Activated CD4-positive, alpha-beta T cell treated with anti-CD3 and anti-CD28 coated beads, Interleukin-2, amount 50 U/mL, for 4 hours (primary cell): ENCODE measurements at regions not wholly inside any gene's neighbourhood (a gene's known extent, or its start where the extent isn't known, plus 50 kb on each side); places are given as distances from the start of the nearest gene placed in this dataset.
A peak's percentile ranks its signal among the peaks of the same experiment; 100 is the strongest.

ENCODE experiments used
- DNase-seq, 2 experiments: peaks; one replicate each; pipeline ENCODE4 v3.0.0-alpha.2; 2020

DNA sequence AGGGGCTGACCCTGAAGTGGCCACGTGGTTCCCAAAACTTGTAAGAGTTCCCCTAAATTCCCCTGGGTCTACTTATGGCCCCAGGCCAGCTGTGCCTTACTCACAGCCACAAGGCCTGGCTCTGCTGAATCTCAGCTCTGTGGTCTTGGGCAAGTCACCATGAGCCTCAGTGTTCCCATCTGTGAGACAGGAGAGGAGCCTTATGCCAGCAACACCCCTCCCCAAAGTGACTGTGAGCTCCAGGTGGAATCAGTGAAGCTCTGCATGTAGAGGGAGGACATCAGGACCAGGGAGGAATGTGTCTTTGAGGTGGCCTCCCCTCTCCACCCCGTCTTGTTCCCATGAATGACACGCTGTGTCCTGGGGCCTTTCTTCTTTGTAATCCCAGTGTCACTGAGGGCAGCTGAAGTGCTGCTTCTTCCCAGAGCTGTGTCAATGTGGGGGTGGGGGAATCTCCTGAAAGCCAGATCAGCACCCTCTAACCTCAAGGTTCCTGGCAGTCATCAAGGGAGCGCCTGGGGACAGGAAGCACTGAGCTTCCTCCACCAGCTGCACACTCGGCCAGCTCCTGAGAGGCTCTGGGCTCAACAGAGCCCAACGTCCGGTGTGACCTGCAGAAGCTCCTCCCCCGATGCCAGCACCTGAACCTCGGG is 258.9 kb downstream of the UACA start:
- no peak for DNase-seq

DNA sequence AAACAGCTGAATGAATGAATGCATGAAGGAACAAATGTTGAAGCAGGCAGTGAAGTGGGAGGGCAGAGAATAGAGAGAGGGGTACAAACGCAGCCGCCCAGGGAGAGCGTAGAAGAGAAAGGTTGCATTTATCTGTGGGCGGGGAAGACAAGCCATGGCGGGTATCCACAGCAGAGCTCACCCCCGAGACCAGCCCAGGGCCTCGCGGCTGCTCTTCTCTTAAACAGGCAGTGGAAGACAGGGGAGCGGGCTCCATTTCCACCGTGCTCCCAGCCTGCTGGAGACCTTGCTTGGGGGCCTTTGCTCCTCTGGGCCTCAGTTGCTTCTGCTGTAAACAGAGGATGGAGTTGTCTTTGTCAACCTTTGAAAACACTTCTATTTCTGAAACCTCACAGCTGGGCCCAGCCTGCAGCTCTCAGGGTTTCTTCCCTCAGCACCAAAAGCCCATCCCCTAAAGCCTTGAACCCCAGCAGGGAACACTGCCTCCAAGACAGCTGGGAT is 259.5 kb downstream of the UACA start:
- no peak for DNase-seq

DNA sequence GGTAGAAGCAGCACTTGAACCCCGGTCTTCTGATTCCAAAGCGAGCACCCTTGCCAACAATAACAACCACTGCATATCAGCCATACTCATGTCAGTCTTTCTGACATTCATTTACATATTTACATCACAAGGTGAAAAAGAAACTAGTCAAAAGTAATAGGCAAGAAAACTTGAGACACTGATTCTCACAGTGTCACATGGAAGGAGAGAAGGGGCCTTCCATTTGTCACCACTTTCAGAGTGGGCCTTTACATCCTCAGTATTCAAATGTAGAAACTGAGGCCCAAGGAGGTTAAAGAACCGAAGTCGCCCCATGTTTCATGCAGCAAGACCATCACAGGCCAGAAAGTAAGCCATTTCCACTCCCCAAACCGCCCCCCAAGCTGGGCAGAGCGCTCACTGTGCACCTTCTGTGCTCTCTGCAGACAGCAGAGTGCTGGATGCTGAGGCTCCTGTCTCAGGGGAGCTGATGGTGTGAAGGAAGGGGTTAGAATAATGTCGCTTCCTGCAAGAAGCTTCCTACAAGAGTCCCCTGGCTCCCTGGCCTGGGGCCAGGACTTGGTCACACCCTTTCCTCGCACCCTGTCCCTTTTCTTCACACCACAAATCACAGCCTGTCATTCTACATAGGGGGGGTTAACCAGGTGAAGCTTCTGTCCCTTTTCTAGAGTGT is 260.1 kb downstream of the UACA start:
- DNase-seq, result no peak

- DNase-seq, result no peak
These were observed 260.8 kb downstream of the UACA start for GRCh38 chr15:70502529-70502928.

- DNase-seq, result no peak
These were observed 261.5 kb downstream of the UACA start for GRCh38 chr15:70501849-70502248.

DNA sequence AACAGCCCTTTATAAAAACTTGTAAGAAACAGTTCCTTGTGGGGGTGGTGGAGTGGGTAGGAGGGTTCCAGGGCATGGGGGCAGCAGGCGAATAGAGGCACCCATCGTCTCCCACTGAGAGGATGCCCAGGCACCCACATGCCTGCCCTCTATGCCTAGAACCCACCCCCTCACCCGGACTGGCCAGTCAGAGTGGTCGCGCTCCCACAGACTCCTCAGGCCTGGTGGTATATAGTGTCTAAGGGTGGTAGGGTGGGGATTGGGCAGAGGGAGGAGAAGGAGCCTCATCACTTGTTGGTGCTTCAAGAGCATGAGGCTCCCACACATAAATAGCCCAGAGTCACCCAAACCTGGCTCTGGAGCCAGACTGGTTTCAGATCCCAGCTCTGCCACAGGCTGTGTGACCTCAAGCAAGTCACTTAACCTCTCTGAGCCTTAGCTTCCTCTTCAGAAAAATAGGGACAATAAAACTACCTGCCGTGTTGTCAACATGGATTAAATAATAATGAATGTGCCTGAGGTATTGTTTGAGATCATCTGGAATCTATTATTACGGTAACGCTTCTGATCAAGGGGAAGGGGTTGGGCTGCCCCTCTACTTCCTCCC is 262.1 kb downstream of the UACA start:
- no peak for DNase-seq

GRCh38 chr15:70499791-70500190 is 263.6 kb downstream of the UACA start:
- DNase-seq, result no peak

DNA sequence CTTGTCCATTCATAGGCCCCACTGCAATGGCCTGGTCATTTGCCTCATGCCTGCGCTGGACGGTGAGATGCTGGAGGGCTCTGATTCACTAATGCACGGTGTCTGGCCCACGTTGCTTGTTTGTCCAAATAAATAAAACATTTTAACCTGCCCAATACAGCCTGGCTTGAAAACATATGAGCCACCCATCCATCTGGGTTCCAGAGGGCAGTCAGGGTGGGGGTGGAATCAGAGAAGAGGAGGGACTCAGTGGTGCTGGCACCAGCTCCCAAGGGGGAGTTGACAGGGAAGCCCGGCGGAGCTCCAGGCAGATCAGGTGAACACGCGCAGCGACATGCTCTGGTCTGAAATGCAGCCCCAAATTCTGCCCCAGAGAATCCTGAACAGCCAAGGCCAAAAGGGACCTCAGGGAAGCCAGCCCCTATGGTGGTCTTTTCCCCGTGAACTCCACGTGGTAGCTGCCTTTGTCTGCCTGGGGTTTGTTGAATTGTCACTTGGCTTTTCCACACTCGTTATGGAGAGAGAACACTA is 265.2 kb downstream of the UACA start:
- no peak for DNase-seq

GRCh38 chr15:70497661-70498060 is 265.7 kb downstream of the UACA start:
- no peak for DNase-seq

DNA sequence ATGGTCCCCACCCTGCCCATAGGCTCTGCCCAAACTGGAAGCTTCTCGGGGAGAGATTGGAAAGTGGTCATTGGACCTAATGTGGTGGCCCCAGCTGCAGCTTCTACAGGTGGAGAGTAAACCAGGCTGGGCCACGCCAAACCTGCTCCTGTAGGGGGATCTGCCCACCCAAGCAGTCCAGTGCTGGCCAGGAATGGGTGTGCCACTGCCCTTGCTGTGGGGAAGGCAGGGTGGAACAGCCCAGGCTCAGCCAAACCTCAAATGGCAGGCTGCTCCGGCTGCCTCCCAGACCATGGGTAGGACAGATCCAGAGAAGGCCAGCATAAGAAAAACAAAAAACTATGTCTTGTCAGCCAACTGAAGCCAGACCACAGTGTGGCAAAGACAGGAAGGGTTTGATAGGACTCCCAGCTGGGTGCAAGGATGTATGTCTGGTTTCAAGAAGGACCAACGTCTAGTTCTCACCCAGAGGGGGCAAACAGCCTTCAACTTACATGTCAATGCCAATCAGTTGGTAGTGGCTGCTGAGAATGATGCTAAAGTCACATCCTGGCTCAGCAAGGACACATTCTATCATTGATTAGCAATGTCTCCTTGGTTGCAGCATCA is 267.3 kb downstream of the UACA start:
- DNase-seq, result no peak

- no peak for DNase-seq
These were observed 268.3 kb downstream of the UACA start for GRCh38 chr15:70494852-70495571.

- DNase-seq, result no peak
These were observed 268.9 kb downstream of the UACA start for GRCh38 chr15:70494517-70494851.

GRCh38 chr15:70493787-70494516 is 269.4 kb downstream of the UACA start:
- no peak for DNase-seq

DNA sequence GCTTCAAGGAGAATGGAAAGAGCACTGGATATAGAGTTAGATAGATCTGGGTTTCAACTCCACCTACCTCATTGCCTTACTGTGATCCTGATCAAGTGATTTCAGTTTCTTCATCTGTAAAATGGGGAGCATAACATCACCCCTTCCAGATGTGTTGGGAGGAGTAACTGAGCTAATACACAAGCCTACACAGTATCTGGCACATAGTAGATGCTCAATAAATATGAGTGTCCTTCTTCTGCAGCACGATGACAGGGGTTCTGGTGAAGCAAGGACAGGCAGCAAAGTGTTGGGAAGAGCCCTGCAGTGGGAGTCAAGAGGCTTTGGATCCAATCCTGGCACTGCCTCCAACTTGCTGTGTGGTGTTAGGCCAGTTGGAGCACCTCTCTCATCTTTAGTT is 270.0 kb downstream of the UACA start:
- no peak for DNase-seq

DNA sequence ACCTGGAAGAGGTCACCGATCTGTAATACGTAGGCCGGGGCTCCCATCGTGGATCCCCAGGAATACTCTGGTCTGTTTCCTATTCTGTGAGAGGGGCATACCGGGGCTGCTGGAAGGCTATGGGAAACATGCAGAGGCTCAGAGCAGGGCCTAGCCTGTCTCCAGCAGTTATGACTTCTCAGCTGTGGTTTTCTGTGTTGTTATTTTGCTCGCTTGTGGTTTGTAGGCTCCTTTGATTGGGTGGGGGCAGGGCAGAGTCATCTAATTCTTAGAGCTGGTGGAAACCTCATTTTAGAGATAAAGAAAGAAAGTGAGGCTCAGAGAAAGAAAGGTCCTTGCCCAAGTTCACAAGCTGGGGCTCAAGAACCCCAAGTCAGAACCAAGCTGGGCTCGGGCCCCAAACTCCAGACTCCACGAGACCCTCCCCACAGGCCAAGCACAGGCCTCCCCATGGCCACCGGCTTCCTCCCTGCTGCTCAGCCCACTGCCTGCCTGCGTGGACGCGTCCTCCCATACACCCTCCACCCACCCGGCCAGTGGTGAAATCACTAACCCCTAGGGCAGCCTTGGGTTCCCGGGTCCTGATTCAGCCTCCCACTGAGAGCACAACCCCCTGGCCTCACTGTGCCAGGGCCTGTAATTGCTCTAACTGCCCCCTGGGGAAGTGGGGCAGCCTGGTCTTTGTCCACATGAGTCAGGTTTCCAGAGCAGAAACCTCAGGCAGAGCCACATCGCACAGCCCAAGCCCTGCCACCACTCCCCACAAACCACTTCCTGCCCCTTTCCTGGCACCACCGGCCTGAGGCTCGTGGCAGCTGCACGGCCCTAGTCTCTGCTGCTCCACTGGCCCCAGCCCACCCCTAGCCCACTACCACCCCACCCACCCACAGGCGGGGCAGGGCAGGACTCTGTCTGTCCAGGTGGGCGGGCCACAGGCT is 270.8 kb downstream of the UACA start:
- DNase-seq, result peak; percentile 81

DNA sequence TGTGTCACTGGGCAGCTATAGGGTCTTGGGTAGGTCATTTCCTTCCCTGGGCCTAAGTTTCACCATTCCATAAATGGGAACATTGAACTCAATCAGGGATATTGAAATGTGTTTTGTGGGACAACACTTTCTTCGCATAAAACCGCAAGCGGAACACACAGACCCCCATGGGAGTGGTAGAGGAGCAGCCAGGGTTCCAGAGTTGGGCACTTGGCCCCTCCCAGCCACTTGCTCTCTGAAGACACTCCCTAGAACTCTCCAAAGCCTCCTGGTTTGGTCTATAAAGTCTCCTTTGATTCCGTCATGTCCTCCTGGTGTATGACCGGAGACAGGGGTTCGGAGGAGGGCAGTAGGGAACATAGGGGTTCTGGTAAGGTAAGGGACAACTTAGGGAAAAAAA is 271.7 kb downstream of the UACA start:
- no peak for DNase-seq

DNA sequence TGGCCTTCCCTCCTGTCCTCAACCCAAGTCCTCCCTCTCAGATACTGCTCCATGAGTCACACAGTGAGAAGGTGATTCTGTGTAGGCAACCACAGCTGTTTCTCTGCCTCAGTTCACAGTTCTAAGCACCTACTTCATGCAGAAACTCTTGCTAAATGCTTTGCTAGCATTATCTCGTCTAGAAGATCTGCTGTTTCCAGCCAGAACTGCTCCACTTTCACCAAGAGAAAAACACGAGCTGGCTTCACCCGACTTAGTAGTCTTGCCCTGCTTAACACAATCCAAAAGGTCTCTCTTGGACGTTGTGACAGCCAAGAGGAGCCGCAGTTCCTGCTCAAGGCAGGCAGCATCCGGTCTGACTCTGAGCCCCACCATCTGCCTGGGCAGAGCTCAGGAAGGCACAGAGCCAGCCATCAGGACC is 272.1 kb downstream of the UACA start:
- no peak for DNase-seq

GRCh38 chr15:70490838-70491155 is 272.6 kb downstream of the UACA start:
- no peak for DNase-seq

DNA sequence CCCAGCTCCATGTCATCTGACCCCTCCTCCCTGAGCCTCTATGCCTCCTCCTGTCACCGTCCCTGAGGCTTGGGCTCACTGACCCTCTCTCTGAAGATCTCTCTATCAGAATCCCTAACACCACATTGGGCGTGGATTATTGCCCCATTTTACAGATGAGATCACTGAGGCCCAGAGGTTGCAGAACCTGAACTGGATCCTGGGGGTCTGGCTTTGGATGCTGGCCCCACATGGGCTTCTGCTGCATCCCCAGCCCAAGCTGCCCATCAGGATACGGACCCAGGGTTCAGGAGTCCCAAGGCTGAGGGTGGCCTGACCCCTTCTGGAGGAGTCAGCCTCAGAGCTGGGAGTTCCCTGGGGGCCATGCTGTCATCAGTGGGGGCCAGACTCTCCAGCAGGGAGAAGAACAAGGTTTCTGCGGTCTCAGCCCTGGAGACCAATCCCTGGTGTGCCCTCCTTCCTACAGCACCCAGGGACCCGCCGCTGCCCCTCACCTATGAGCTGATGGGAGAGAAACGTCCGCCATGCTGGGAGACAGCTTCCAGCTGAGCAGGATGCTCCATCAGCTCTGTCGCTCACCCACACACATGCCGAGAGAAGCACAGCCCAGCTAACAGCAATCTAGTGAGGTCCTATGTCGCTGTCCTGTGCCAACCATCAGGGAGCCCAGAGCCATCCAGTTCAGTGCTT is 273.1 kb downstream of the UACA start:
- DNase-seq, result no peak
